GM20000 (cell line): ENCODE measurements at regions not wholly inside any gene's neighbourhood (a gene's known extent, or its start where the extent isn't known, plus 50 kb on each side); places are given as distances from the start of the nearest gene placed in this dataset.
A peak's percentile ranks its signal among the peaks of the same experiment; 100 is the strongest.

Experiments
- DNase-seq: peaks from one replicate; pipeline ENCODE4 v3.0.0; 2012; ENCODE audit warnings: low spot score
- TF ChIP-seq, protein P1 (sequence below): IDR thresholded peaks from 2 replicates; pipeline ENCODE4 v1.5.1; 2012; ENCODE audit warnings: mild to moderate bottlenecking, control low read depth; ENCODE audit errors: extremely low read depth, missing control alignments

DNA sequence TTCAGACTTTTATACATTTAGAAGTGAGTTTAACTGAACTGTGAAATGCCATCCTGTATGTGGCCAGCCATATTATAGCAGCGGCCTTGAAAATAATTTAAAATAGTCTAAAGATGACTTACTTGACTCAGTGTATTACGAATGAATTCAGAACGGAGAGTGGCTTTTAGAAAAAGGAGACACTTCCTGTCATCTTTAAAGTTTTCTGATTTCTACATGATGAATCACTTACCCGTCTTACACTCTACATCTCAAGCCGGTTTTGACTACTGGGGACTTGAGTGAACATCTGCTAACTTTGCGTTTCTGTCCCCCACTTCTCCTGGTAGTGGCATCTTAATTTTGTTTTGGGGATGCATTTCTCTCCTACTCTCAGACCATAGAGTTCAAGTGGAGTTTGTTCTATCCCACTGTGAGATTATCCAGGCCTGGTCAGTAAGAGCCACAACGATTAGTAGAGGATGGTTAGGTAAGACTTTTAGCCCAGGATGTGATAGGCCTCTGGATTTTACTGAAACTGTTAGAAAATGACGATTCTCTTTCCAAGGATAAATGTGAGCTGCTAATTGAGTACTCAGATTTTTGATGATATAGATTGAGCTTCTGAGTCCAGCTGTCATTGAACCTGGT is 175.4 kb upstream of the CADPS start:
- TF ChIP-seq, protein P1, sequence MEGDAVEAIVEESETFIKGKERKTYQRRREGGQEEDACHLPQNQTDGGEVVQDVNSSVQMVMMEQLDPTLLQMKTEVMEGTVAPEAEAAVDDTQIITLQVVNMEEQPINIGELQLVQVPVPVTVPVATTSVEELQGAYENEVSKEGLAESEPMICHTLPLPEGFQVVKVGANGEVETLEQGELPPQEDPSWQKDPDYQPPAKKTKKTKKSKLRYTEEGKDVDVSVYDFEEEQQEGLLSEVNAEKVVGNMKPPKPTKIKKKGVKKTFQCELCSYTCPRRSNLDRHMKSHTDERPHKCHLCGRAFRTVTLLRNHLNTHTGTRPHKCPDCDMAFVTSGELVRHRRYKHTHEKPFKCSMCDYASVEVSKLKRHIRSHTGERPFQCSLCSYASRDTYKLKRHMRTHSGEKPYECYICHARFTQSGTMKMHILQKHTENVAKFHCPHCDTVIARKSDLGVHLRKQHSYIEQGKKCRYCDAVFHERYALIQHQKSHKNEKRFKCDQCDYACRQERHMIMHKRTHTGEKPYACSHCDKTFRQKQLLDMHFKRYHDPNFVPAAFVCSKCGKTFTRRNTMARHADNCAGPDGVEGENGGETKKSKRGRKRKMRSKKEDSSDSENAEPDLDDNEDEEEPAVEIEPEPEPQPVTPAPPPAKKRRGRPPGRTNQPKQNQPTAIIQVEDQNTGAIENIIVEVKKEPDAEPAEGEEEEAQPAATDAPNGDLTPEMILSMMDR, result no peak
- DNase-seq, result no peak

GRCh38 chr3:63051920-63052319 is 176.7 kb upstream of the CADPS start:
- TF ChIP-seq, protein P1, result no peak
- no peak for DNase-seq

DNA sequence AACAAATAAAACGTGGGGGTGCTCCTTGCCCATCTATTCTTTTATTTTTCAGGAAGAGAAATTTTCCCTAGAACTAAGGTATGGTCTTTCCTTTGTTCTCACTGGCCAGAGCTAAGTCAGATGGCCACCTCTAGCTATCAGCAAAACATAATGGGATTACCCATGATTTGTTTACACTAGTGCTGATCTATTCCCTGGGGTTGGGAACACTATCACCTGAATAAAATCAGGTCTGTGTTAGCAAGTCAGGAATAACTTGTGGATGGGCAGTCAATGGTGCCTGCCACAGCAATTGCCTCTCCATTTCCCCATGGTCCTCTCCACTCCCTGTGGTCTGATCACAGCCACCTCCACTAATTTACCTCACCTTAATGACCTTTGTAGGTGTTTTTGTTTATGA is 181.7 kb upstream of the CADPS start:
- TF ChIP-seq, protein P1, result no peak
- no peak for DNase-seq

- no peak for DNase-seq
- TF ChIP-seq, protein P1, result no peak
These were observed 185.2 kb upstream of the CADPS start for GRCh38 chr3:63060412-63060811.

DNA sequence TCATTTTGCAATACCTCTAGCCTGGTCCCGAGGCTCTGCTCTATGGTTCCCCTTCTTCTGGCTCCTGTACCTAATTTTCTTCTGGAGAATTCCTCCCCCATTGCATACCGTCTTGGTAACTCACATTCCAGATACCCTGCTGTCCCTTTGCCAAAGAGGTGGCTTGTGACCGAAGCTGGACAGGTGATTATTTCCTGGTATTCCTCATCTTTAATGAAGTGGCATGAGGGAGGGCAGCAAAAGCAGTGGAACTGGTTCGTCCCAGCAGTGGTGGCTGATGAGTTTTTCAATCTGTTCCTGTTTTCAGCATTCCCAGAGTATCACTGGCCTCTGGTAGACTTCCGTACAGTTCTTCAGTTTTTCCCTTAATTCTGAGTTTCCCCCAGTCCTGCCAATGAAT is 186.2 kb upstream of the CADPS start:
- TF ChIP-seq, protein P1, result no peak
- no peak for DNase-seq

GRCh38 chr3:63064209-63064755 is 189.1 kb upstream of the CADPS start:
- no peak for DNase-seq
- TF ChIP-seq, protein P1, result no peak

GRCh38 chr3:63067999-63068645 is 192.9 kb upstream of the CADPS start:
- TF ChIP-seq, protein P1, result no peak
- peak; percentile 20 for DNase-seq
